HG03432 (cell line): ENCODE measurements at regions not wholly inside any gene's neighbourhood (a gene's known extent, or its start where the extent isn't known, plus 50 kb on each side); places are given as distances from the start of the nearest gene placed in this dataset.
"Not testable (repeated sequence)": the region's sequence is repeated elsewhere in the genome, so short reads cannot be mapped to it uniquely, and the experiment has no call there.

ENCODE experiments used
- ATAC-seq: cut with Tn5 transposase; IDR thresholded peaks from one replicate; pipeline ENCODE4 v1.9.1; 2021; ENCODE audit warnings: mild to moderate bottlenecking, moderate library complexity; ENCODE audit not compliant: unreplicated experiment

GRCh38 chr16:87114832-87115231, 202.4 kb downstream of the C16orf95 start:
- ATAC-seq = no peak

- no peak for ATAC-seq
Observed at GRCh38 chr16:87115646-87116045, 201.5 kb downstream of the C16orf95 start.

GRCh38 chr16:87117936-87118335, 199.3 kb downstream of the C16orf95 start:
- no peak for ATAC-seq

- ATAC-seq = no peak
Observed at GRCh38 chr16:87119168-87119567, 198.0 kb downstream of the C16orf95 start.

GRCh38 chr16:87119748-87120147, 197.4 kb downstream of the C16orf95 start:
- no peak for ATAC-seq

- no peak for ATAC-seq
Observed at GRCh38 chr16:87121816-87122215, 195.4 kb downstream of the C16orf95 start.

GRCh38 chr16:87123356-87124001, 193.7 kb downstream of the C16orf95 start:
- no peak for ATAC-seq

- ATAC-seq = not testable (repeated sequence)
Observed at GRCh38 chr16:87124405-87124804, 192.8 kb downstream of the C16orf95 start.

- ATAC-seq = no peak
Observed at GRCh38 chr16:87125206-87126155, 191.7 kb downstream of the C16orf95 start.

- ATAC-seq = no peak
Observed at GRCh38 chr16:87126403-87127025, 190.7 kb downstream of the C16orf95 start.

GRCh38 chr16:87127061-87127765, 190.0 kb downstream of the C16orf95 start:
- no peak for ATAC-seq

GRCh38 chr16:87127766-87128147, 189.4 kb downstream of the C16orf95 start:
- ATAC-seq = no peak

GRCh38 chr16:87129771-87130170, 187.4 kb downstream of the C16orf95 start:
- ATAC-seq = no peak

GRCh38 chr16:87131061-87131995, 185.9 kb downstream of the C16orf95 start:
- ATAC-seq = no peak

- ATAC-seq = no peak
Observed at GRCh38 chr16:87131996-87132345, 185.2 kb downstream of the C16orf95 start.

GRCh38 chr16:87132361-87133014, 184.7 kb downstream of the C16orf95 start:
- ATAC-seq = no peak

- no peak for ATAC-seq
Observed at GRCh38 chr16:87133112-87133850, 183.9 kb downstream of the C16orf95 start.

- no peak for ATAC-seq
Observed at GRCh38 chr16:87133966-87134627, 183.1 kb downstream of the C16orf95 start.
